Neural cell (in vitro differentiated cells): ENCODE measurements at regions not wholly inside any gene's neighbourhood (a gene's known extent, or its start where the extent isn't known, plus 50 kb on each side); places are given as distances from the start of the nearest gene placed in this dataset.

Source experiments
- CTCF ChIP-seq: fragments of 450-650 bp; IDR thresholded peaks from 2 replicates; pipeline ENCODE4 v1.5.1; 2014; ENCODE audit warnings: antibody characterized with exemption, mild to moderate bottlenecking, moderate library complexity; ENCODE audit not compliant: poor library complexity, severe bottlenecking
- EP300 ChIP-seq: fragments of 450-650 bp; conservative IDR thresholded peaks from 2 replicates; pipeline ENCODE4 v1.6.1; 2014; ENCODE audit warnings: antibody characterized with exemption, mild to moderate bottlenecking, moderate library complexity; ENCODE audit not compliant: poor library complexity, severe bottlenecking
- EZH2 ChIP-seq: fragments of 200-600, 300-800 bp; shearing (Covaris generic), sonication (generic); IDR thresholded peaks from 2 replicates; pipeline ENCODE4 v1.6.1; 2014; ENCODE audit warnings: antibody characterized with exemption, low read length, borderline replicate concordance, mild to moderate bottlenecking; ENCODE audit not compliant: insufficient read depth, poor library complexity, severe bottlenecking
- POLR2AphosphoS5 ChIP-seq: IDR thresholded peaks from 2 replicates; pipeline ENCODE4 v1.6.1; 2012
- RAD21 ChIP-seq: fragments of 450-650 bp; conservative IDR thresholded peaks from 2 replicates; pipeline ENCODE4 v1.6.1; 2014; ENCODE audit warnings: antibody characterized with exemption, mild to moderate bottlenecking, moderate library complexity
- TF ChIP-seq, protein P1 (sequence below): IDR thresholded peaks from 2 replicates; pipeline ENCODE4 v1.6.1; 2012; ENCODE audit warnings: borderline replicate concordance

DNA sequence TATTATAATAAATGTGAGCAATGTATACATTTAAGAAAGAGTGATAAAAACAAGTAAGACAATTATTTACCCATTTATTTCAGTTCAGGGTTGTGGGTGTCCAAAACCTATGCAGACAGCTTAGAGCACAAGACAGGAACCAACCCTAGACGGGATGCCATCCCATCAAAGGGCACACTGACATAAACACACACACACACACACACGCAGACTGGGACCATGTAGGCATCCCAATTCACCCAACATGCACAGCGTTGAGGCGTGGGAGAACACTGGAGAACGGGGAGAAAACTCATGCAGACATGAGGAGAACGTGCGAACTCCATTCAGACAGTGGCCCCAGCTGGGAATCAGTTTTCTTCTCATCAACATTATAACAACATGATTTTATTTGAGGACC, 274.7 kb downstream of the USP25 start:
- TF ChIP-seq EZH2 (no peak), CTCF (no peak), POLR2AphosphoS5 (no peak), RAD21 (no peak), EP300 (no peak)
- TF ChIP-seq, protein P1, sequence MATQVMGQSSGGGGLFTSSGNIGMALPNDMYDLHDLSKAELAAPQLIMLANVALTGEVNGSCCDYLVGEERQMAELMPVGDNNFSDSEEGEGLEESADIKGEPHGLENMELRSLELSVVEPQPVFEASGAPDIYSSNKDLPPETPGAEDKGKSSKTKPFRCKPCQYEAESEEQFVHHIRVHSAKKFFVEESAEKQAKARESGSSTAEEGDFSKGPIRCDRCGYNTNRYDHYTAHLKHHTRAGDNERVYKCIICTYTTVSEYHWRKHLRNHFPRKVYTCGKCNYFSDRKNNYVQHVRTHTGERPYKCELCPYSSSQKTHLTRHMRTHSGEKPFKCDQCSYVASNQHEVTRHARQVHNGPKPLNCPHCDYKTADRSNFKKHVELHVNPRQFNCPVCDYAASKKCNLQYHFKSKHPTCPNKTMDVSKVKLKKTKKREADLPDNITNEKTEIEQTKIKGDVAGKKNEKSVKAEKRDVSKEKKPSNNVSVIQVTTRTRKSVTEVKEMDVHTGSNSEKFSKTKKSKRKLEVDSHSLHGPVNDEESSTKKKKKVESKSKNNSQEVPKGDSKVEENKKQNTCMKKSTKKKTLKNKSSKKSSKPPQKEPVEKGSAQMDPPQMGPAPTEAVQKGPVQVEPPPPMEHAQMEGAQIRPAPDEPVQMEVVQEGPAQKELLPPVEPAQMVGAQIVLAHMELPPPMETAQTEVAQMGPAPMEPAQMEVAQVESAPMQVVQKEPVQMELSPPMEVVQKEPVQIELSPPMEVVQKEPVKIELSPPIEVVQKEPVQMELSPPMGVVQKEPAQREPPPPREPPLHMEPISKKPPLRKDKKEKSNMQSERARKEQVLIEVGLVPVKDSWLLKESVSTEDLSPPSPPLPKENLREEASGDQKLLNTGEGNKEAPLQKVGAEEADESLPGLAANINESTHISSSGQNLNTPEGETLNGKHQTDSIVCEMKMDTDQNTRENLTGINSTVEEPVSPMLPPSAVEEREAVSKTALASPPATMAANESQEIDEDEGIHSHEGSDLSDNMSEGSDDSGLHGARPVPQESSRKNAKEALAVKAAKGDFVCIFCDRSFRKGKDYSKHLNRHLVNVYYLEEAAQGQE = no peak
